Psoas muscle (tissue), 7 donors: ENCODE measurements at regions not wholly inside any gene's neighbourhood (a gene's known extent, or its start where the extent isn't known, plus 50 kb on each side); places are given as distances from the start of the nearest gene placed in this dataset.

Experiments used
- ATAC-seq, 4 donors: fragments of 200-7000 bp; cut with Tn5 transposase; one replicate each; pipeline ENCODE4 v1.9.1; 2020; ENCODE audit warnings: moderate library complexity in 3 of 4, mild to moderate bottlenecking in 2 of 4
- DNase-seq, 2 donors: peaks; one replicate each; pipeline ENCODE4 v3.0.0-alpha.2; 2020
- H3K27ac ChIP-seq: fragments of 200-600 bp; one replicate; pipeline ENCODE4 v1.8.0; 2022
- H3K27me3 ChIP-seq, 3 donors: fragments of 200-600 bp in 1 of 3; one replicate each; pipeline versions ENCODE4 v1.6.1 to v1.8.0; 2013 to 2022; ENCODE audit warnings: low read length in 2 of 3, mild to moderate bottlenecking in 2 of 3, moderate library complexity in 1 of 3; ENCODE audit not compliant: insufficient read depth in 3 of 3
- H3K36me3 ChIP-seq, 2 donors: fragments of 200-600 bp in 1 of 2; one replicate each; pipeline versions ENCODE4 v1.6.1 to v1.8.0; 2013 to 2022; ENCODE audit warnings: low read depth in 1 of 2, mild to moderate bottlenecking in 1 of 2, moderate library complexity in 1 of 2; ENCODE audit not compliant: insufficient read depth in 1 of 2
- H3K4me1 ChIP-seq: fragments of 200-600 bp; one replicate; pipeline ENCODE4 v1.8.0; 2022
- H3K4me3 ChIP-seq: fragments of 200-600 bp; one replicate; pipeline ENCODE4 v1.8.0; 2022; ENCODE audit warnings: mild to moderate bottlenecking
- H3K9me3 ChIP-seq: fragments of 200-600 bp; one replicate; pipeline ENCODE4 v1.8.0; 2022
- WGBS, 3 donors: extraction: QIAGEN DNeasy Blood & Tissue Kit; methylation state at CpG; one replicate each; pipeline versions ENCODE4 v1.1.6 to v1.1.7; 2013; 5-methylcytosine and 5-hydroxymethylcytosine counted together
- intact Hi-C, 2 donors: fragments of 100-400 bp; cut with DNase I; formaldehyde crosslinking; loops; one replicate each; pipeline versions ENCODE4 v1.11.0 to v1.14.2; 2022
- TF ChIP-seq, protein P1 (sequence below): fragments of 200-600 bp; IDR thresholded peaks from one replicate; pipeline ENCODE4 v1.8.0; 2022; ENCODE audit warnings: antibody characterized with exemption
- donor health status: healthy with polysubstance abuse.
- donor health status: DM: no; HTN: no; CAD: no; lungs with moderate emphysema.
- donor health status: Bipolar disorder and iron deficiency.
- donor health status: healthy.
- donor health status: DM: yes; HTN: yes; CAD: no.
- donor health status: DM: no; HTN: no; CAD: no.
- donor health status: DM: yes; HTN: yes; CAD: no.

DNA sequence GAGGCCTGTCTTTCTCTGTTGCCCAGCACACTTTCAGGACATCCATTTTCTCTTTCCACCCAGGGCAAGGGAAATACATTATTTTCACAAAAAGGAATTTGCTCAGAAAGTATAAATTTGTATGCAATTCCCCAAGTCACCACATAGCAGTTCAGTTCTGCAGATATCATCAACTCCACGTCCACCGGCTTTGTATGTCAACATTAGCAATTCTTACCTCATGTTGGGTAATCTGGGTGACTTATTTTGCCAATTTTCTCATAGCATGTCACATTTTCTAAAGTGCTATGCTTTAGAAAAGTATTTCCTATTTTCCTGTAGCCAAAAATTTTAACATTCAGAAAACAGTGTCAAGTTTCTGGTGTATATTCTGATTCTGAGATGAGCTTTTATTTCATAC is 501.8 kb downstream of the EFNB2 start:
- ATAC-seq (no peak), DNase-seq (no peak)
- TF ChIP-seq, protein P1, sequence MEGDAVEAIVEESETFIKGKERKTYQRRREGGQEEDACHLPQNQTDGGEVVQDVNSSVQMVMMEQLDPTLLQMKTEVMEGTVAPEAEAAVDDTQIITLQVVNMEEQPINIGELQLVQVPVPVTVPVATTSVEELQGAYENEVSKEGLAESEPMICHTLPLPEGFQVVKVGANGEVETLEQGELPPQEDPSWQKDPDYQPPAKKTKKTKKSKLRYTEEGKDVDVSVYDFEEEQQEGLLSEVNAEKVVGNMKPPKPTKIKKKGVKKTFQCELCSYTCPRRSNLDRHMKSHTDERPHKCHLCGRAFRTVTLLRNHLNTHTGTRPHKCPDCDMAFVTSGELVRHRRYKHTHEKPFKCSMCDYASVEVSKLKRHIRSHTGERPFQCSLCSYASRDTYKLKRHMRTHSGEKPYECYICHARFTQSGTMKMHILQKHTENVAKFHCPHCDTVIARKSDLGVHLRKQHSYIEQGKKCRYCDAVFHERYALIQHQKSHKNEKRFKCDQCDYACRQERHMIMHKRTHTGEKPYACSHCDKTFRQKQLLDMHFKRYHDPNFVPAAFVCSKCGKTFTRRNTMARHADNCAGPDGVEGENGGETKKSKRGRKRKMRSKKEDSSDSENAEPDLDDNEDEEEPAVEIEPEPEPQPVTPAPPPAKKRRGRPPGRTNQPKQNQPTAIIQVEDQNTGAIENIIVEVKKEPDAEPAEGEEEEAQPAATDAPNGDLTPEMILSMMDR, result no peak
- Histone ChIP-seq H3K9me3 (no peaks in the 10 kb centered on the region), H3K27me3 (peaks cover 0 to 4% (median 0%) of the 10 kb centered on the region in 3 donors), H3K36me3 (no peaks in the 10 kb centered on the region), H3K4me1 (no peaks in the 10 kb centered on the region), H3K4me3 (no peak overlapping the region), H3K27ac (no peak overlapping the region)
- 34 to 43% (median 37%) methylated on average over 2 of the region's 2 CpGs for WGBS, 3 donors
- intact Hi-C loops, result no loop called here

DNA sequence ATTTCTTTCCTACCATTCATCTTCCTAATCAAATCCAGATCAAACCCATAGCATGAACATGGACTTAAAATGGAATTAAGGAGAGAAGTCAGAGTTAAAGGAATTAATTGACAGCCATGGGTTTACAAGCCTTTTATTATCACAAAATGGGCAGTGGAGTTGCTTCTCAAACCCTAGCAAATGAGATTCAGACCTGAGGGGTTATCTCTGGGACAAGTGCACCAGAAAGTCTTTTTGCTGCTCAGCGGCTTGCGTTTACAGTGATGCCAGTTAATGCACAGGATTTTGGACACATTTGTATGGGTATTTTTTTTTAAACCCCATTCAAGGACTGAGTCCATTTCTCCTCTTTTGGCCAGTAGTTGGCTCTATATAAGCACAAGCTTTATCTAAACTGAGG is 503.0 kb downstream of the EFNB2 start:
- Histone ChIP-seq H3K36me3 (no peaks in the 10 kb centered on the region), H3K4me3 (no peak overlapping the region), H3K4me1 (no peaks in the 10 kb centered on the region), H3K27me3 (peaks cover 0 to 4% (median 0%) of the 10 kb centered on the region in 3 donors), H3K9me3 (no peaks in the 10 kb centered on the region), H3K27ac (no peak overlapping the region)
- ATAC-seq (no peak), DNase-seq (no peak)
- WGBS, 3 donors, result 93 to 94% (median 94%) methylated on average over 2 of the region's 2 CpGs
- TF ChIP-seq, protein P1, result no peak
- intact Hi-C loops, result no loop called here

DNA sequence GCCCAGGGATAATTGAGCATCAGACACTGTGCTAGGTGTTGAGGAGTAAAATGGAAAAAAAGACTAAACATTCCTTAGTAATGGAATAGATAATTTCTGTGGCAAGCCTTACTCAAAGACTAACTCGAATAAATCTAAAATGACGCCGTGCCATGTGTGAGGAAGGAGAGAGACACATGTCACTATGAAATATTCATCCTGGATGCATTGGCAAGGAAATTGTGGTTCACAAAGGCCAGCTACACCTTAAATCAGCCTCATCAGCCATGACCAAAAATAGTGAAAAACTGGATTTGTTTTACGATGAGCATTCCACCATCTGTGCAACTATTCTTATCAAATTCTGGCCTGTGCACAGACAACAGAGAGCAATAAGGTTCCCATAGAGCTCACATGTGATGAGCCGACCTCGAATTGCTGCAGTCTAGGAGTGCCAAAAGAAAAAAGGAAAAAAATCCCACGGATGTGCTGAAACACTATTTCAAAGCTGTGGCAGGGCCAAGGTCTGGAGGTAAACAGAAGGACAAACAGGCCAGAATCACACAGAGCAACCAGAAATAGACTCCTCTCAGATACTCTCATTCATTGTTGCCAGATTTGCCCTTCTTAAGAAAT is 505.7 kb downstream of the EFNB2 start:
- ATAC-seq (no peak), DNase-seq (no peak)
- intact Hi-C loops, result no loop called here
- Histone ChIP-seq H3K9me3 (no peaks in the 10 kb centered on the region), H3K27me3 (peaks cover 0 to 4% (median 0%) of the 10 kb centered on the region in 3 donors), H3K27ac (no peak overlapping the region), H3K4me3 (no peak overlapping the region), H3K36me3 (no peaks in the 10 kb centered on the region), H3K4me1 (no peaks in the 10 kb centered on the region)
- WGBS, 3 donors, result 16 to 19% (median 19%) methylated on average over 7 of the region's 7 CpGs
- TF ChIP-seq, protein P1, result no peak

DNA sequence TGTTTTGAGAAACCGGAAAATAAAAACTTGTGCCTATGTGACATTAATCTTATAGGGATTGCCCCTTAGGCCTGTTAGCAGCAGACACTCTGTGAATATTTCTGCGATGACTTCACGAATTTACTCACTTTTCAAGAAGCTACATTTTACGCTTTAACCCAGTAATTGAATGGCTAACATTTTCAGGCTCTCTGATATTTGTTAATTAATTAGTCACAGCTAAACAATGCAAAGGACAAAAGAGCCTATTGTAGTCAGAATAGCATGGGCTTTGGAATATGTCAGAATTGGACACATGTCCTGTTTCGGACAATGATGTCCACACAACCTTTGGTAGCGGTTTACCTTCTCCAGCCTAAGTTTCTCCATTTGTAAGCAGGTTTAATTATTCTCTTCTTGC is 506.6 kb downstream of the EFNB2 start:
- DNase-seq (no peak), ATAC-seq (no peak)
- intact Hi-C loops, result no loop called here
- Histone ChIP-seq H3K27ac (no peak overlapping the region), H3K4me1 (no peaks in the 10 kb centered on the region), H3K4me3 (no peak overlapping the region), H3K9me3 (no peaks in the 10 kb centered on the region), H3K36me3 (no peaks in the 10 kb centered on the region), H3K27me3 (peaks cover 0 to 4% (median 0%) of the 10 kb centered on the region in 3 donors)
- 42 to 63% (median 46%) methylated on average over 6 of the region's 6 CpGs for WGBS, 3 donors
- TF ChIP-seq, protein P1, result no peak

DNA sequence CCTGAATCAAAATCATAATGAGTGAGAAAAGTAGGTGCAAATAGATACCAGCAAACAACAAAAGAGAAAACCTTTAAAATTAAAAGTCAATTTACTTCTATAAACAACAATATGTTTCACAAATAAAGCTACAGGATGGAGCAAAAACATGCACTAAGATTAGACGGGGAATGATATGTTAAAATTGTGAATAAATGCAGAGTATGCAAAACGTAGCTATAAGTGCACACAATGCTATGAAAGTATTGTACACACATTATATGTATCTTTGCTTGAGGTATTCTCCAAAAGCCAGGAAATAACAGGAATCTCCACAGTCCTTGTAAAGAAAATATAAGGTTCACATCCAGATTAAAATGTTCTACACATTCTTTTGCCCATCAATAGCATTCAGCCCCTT is 523.9 kb downstream of the EFNB2 start:
- intact Hi-C loops, result no loop called here
- Histone ChIP-seq H3K27ac (no peak overlapping the region), H3K4me1 (no peaks in the 10 kb centered on the region), H3K27me3 (no peaks in the 10 kb centered on the region), H3K36me3 (no peaks in the 10 kb centered on the region), H3K4me3 (no peak overlapping the region), H3K9me3 (no peaks in the 10 kb centered on the region)
- DNase-seq, result no peak
- ATAC-seq, result no peak
- WGBS, 3 donors, result 82 to 91% (median 84%) methylated on average over 2 of the region's 2 CpGs
- TF ChIP-seq, protein P1, result no peak
